ENCODE measurements at regions not wholly inside any gene's neighbourhood (a gene's known extent, or its start where the extent isn't known, plus 50 kb on each side); places are given as distances from the start of the nearest gene placed in this dataset.

- TF ChIP-seq CTCF (conservative IDR thresholded peaks at IDR 0.05; ENCODE audit: low read length) (no peak), EZH2phosphoT487 (IDR thresholded peaks at IDR 0.05; ENCODE audit: borderline replicate concordance, low read depth, low read length) (no peak)
These were observed 214.5 kb downstream of the SNX13 start for GRCh38 chr7:17725821-17726220.

All from OCI-LY7 (cell line).